GM12873 (cell line): ENCODE measurements at regions not wholly inside any gene's neighbourhood (a gene's known extent, or its start where the extent isn't known, plus 50 kb on each side); places are given as distances from the start of the nearest gene placed in this dataset.

Experiments
- CTCF ChIP-seq: IDR thresholded peaks from 2 replicates; pipeline ENCODE4 v1.5.1; 2012; ENCODE audit warnings: low read depth, mild to moderate bottlenecking, moderate library complexity, low read length, control low read depth; ENCODE audit not compliant: insufficient read depth; ENCODE audit errors: missing control alignments

GRCh38 chr13:110061270-110061669, 245.7 kb downstream of the COL4A1 start:
- no peak for TF ChIP-seq CTCF

GRCh38 chr13:110057052-110057451, 249.9 kb downstream of the COL4A1 start:
- TF ChIP-seq CTCF, result no peak

- TF ChIP-seq CTCF, result no peak
These were observed 250.3 kb downstream of the COL4A1 start for GRCh38 chr13:110056640-110057039.

GRCh38 chr13:110055089-110055488, 251.9 kb downstream of the COL4A1 start:
- no peak for TF ChIP-seq CTCF

GRCh38 chr13:110054041-110054440, 252.9 kb downstream of the COL4A1 start:
- TF ChIP-seq CTCF, result no peak

- no peak for TF ChIP-seq CTCF
These were observed 259.5 kb downstream of the COL4A1 start for GRCh38 chr13:110047496-110047895.

- no peak for TF ChIP-seq CTCF
These were observed 260.1 kb downstream of the COL4A1 start for GRCh38 chr13:110046811-110047210.

GRCh38 chr13:110045919-110046318, 259.5 kb upstream of the IRS2 start:
- no peak for TF ChIP-seq CTCF
